Right forelimb (tissue), 1 donor: ENCODE measurements at regions not wholly inside any gene's neighbourhood (a gene's known extent, or its start where the extent isn't known, plus 50 kb on each side); places are given as distances from the start of the nearest gene placed in this dataset.
A peak's percentile ranks its signal among the peaks of the same experiment; 100 is the strongest.
"Not testable (repeated sequence)": the region's sequence is repeated elsewhere in the genome, so short reads cannot be mapped to it uniquely, and the experiment has no call there.

ENCODE experiments used
- DNase-seq: peaks from one replicate; pipeline ENCODE4 v3.0.0-alpha.2; 2018

DNA sequence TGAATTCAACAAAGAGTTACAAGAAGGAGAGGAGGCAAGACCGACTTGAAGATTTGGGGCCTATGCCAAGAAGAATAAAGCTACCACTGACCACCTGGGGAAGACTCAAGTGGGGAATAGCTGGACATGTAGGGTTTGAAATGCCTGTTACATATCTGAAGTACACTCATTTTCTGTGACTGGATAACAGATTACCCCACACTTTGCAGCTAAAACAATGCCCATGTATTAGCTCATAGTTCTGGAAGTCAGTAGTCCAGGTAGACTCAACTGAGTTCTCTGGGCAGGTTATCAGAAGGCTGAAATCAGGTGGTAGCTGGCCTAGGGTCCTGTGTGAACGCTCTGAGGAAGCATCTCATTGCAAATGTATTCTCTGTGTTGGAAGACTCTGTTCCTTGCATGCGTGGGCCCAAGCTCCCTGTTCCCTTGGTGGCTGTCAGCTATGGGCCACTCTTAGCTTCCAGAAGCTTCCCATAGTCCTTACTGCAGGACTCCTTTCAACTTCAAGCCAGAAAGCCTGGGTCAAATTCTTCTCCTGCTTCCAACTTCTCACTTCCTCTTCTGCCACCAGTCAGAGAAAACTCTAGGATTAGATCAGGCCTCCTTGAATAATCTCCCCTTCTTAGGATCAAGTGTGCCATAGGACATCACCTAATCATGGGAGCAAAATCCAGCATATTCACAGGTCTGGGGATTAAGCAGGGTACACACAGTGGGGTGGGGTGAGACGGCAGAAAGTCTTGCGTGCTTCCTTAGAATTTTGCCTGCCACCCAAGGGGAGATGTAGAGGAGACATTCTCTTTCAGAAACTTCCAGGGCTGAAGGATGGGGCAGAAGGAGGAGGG is 187.8 kb downstream of the SHQ1 start:
- DNase-seq, result no peak

DNA sequence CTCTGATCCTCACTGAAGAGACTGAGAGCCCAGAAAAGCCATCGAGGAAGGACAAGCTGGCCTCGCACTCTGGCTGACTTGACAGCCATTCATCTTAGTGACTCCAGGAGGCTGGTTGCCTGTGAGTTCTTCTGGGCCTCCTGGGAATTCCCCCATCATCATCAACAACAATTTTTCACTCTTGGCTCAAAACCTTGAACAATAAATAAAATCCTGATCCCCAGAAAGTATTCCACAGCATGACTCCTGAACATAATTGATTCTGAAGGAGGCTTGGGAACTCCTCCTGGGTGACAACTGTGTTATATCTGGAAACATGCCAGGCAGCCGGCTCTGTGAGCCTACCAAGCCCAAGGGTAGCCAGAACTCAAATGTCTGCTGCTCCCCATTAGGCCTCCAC is 188.6 kb downstream of the SHQ1 start:
- DNase-seq, result no peak

DNA sequence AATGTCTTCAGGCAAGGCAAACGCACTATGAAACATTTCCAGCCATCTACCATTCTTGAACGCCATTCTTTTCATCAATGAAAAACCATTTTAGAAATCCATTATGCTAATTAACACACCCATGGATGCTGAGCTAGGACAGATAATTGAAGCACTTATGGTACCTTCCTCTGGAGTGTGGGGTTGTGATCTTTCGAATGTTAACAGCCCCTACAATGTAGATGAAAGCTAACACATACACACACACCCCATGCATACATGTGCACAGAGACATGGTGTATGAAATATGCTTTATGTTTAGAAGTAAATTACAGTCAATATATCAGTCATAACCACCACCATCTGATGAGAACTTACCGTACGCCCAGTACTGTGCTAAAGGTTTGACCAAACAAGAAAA is 189.1 kb downstream of the SHQ1 start:
- no peak for DNase-seq

DNA sequence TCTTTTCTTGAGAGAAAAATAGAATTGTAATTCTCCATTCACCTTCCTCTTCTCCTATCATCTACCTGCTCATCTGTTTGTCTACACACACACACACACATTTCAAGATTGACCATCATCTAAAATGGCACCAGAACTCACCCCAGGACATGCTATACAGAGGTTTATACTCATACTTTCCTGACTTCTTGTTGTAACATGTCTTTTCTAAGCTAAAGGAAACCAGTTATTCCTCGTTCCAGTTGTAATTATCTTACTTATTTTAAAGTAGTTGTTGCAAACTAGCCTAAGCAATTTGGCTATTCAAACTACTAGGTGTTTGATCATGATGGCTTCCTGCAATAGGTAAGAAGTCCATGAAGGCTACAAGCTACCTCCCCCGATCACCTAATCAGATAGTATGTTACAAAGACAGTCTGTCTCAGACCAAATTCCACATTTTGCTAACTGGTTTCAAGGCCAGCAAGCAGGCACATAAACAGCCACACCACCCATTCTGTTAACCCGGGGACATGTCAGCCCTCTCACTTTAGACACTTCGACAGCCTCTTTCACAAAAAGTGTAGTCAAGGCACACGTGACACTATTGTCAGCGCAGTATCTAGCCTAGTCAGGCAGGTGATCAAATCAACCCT is 189.7 kb downstream of the SHQ1 start:
- no peak for DNase-seq

DNA sequence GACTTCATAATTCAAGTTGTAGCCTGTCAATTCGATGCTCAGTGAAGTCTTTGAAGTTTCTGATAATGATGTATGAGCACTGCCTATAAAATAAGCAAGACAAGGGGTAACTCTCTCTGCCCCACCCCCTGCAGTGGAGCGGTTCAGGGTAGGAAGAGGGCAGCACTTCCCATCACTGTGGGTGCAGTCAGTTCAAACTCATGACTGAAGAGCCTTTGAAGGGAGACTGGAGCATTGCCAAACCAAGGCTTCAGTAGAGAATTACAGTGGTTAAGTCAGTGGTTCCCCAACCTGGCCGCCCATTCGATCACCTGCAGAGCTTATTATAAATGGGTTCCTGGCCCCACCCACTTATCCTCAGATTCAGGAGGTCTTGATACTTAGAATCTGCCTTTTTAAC is 190.6 kb downstream of the SHQ1 start:
- no peak for DNase-seq

DNA sequence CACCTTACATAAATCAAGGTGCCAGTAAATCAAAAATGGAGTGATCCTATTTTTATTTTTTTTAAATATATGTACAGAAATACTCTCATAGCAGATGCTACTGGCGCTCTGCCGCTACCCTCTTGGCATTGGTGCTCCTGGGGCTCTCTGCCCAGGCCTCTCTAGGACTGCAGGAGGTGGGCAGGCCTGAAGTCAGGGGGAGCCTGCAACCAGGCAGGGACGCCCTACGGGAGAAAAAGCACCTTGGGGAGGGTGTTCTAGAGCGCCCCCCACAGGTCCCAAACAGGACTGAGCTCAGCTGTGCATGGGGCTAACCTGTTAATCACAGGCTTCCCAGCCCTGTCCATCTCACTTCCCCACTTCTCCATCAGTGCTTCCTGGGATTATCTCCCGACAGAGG is 192.5 kb downstream of the SHQ1 start:
- no peak for DNase-seq

DNA sequence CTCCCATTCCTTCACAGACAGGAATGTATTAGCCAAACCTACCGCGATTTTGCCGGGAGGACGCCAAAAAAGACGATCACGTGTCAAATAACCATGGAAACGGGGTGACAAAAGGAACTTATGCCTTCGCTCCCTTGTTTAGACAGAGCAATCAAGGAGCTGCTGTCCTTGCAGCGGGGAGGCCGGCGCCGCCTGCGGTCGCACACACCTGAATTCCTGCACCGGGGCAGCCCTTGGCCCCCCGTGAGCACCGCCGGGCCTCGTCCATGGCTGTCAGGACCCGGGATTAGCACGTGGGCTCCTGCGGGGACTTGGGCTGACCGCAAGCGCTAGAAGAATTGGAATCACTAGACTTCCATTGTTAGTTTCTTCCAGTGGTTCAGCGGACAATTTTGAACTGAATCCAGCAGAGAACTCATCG is 193.1 kb downstream of the SHQ1 start:
- DNase-seq, result peak; percentile 56

DNA sequence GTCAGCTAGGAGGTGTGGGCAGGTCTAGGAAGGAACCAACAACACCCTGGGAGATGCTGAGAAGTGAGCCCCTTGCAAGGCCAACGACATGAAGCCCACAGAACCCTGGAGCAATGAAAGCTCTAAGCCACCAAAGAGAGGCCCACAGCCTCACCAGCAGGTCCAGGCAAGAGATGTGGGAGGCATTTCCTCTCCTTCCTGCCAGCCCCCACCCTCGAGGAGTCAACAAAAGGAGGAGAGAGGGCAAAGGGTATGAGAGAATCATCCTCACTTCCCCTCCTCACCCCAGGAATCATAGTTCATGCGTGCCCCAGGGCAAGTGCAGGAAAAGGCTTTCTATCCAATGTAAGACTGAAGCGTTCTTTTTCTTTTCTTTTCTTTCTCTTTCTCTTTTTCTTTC is 195.8 kb downstream of the SHQ1 start:
- DNase-seq, result no peak

DNA sequence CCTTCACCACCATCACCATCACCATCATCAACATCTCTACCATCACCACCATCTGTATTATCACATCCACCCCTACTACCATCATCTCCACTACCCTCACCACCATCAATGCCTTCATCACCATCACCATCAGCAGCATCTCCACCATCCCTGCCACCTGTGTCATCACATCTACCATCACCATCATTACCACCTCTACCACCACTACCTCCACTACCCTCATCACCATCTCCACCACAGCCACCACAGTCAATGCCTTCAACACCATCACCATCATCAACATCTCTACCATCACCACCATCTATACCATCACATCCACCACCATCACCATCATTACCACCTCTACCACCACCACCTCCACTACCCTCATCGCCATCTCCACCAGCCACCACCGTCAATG is 196.7 kb downstream of the SHQ1 start:
- no peak for DNase-seq

DNA sequence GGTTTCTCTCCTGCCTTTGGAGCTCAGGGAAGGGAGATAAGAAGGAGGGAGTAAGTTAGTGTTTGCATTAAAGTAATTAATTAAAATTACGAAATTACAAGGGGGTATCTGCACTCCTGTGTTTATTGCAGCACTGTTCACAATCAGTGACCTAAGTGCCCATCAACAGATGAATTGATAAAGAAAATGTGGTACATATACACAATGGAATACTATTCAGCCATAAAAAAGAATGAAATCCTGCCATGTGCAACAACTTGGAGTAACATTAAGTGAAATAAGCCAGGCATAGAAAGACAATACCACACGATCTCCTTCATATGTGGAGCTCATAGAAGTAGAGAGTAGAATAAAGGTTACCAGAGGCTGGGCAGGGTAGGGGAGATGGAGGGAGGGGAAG is 202.0 kb downstream of the SHQ1 start:
- no peak for DNase-seq

DNA sequence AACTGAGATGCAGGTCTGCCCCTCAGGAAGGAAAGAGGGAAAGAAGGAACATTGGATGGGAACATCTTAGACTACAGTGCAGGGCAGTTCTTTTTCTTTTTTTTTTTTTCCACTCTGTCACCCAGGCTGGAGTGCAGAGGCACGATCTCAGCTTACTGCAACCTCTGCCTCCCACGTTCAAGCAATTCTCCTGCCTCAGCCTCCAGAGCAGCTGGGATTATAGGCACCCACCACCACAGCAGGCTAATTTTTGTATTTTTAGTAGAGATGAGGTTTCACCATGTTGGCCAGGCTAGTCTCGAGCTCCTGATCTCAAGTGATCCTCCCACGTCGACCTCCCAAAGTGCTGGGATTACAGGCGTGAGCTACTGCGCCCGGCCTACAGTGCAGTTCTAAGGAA is 204.6 kb downstream of the SHQ1 start:
- not testable (repeated sequence) for DNase-seq

DNA sequence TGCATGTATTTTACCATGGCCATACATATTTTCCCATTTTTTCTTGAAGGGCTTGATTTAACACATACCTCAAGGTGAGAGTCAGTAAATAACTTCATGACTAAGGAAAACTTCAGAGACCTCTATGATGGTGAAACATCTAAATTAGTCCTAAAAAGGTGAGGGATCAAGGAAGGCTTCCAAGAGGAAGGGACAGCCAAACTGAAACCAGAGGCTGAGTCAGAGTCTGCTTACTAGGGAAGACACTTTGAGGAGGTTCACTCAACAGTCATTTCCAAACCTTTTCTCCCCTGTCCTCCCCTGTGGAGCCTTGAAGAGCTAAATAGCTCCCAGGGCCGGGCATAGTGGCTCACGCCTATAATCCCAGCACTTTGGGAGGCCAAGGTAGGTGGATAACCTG is 206.6 kb downstream of the SHQ1 start:
- DNase-seq, result no peak

DNA sequence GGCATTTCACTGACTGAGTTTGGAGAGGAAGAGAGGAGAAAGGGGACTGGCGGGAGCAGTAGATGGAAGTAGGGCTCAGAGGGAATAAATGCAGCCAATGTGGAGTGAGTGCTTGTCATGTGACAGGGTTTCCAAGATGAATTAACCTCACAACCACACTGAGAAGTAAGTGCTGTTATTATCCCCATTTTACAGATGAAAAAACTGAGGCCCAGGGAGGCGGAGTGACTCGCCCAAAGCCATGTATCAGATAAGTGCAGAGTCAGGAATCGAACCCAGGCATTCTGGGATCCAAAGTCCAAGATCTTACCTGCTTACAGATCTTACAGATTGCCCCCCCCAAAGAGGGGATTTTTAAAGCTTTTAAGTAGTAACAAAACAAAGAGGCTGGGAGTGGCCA is 207.2 kb downstream of the SHQ1 start:
- no peak for DNase-seq

DNA sequence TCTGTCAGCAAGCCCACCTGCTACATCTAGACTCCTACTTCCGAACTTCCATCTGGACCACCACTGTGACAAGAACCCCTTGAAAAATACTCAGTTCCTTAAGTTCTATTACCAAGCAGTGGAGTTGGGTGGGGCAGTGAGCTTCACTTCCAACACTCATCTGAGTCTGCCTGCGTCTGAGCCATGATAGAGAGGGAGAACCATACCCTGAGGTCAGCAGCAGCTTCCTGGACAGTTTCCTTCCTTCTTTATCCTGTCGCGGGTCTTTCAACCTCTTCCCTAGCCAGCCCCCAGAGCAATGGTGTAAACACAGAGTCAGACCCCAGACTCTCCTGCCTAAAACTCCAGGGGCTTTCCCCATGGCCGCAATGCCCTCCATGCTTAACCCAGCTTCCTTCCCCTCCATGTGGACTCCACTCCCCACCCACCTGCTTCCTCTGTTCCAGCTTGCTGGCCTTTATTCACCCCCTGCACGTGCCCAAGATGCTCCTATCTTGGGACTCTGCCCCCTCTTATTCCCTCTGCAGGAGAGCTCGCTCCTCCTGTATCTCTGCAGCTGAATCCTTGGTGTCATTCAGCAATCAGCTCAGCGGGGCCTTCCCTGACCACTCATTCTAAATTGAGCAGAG is 211.2 kb downstream of the SHQ1 start:
- no peak for DNase-seq

DNA sequence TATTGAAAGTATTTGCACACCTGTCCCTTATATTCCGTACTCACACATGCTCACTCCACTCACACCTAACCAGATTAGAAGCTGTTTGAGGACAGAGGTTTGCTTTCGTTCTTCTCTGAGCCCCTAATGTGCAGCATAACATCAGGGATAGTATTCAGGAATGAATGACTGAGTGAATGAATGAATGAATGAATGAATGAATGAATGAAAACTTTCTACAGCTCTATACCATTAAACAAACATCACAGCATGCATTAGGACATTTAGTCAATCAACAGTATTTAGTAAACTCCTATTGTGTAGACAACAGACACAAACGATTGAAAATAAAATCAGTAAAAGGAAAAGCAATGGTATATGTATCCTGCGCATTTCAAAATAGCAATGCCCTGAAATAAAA is 212.7 kb downstream of the SHQ1 start:
- no peak for DNase-seq

DNA sequence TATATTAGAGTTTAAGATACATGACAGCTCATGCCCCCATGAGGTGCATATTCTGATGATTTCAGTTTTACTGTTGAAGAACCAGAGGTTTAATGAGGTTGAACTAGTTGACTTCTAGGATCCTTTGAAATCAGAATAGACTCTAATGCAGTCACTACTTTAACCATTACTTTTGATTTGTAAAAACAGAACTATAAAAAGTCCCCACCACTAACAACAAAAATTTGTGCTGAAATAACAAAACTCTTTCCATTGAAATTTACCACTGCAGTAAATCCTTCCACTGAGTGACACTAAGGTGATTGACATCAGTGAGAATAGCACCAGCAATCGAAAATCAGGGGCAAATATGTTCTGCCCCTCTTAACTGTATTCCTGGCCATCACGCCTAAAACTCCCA is 214.1 kb downstream of the SHQ1 start:
- no peak for DNase-seq

DNA sequence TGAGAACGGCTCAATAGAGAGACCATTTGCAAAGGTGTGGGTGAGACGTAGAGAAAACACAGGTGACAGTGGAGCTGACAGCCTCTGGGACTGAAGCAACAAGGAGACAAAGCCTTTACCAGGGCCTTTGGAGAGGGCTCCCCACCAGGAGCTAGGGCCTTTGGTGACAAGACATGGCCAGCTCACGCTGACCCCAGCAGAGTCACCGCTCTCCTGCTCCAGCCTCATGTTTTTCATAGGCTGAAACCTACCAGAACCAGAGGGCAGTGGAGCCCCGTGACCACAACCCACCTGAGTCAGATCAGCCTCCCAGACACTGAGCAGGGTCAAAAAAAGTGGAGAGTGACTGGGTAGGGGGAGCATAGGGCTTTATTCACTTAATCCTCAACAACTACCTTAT is 214.7 kb downstream of the SHQ1 start:
- DNase-seq, result no peak

DNA sequence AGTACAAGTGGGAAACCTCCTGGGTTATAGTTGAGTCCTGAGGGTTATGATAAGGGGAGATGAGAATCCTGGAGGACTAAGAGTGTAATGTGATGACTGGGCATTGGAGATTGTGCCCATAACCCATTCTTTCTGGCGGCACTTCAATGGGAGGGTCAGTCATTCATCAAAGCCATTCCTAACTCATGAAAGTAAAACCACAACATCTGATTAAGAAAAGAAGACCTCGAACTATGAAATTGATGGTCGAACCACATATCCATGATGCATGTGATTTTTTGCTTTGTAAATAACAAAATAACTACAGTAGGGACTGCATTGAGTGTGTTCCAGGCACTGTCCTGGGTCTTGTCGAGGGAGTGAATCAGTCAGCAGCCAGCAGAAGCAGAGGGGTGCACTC is 215.1 kb downstream of the SHQ1 start:
- DNase-seq, result no peak

DNA sequence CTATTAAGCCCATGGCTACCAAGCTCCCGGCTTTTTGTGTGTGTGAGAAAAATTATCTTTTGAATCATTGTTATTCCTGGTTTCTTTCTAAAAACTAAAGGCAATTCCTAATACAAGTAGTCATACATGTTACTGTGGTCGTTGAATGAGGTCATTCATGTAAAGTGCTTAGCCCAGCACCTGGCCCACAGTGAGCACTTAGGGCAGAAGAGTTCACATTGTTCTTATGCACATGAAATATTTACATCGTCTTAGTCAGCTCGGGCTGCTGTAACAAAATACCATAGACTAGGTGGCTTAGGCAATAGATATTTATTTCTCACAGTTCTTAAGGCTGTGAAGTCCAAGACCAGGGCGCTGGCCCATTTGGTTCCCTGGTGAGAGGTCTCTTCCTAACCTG is 216.1 kb downstream of the SHQ1 start:
- DNase-seq, result no peak

DNA sequence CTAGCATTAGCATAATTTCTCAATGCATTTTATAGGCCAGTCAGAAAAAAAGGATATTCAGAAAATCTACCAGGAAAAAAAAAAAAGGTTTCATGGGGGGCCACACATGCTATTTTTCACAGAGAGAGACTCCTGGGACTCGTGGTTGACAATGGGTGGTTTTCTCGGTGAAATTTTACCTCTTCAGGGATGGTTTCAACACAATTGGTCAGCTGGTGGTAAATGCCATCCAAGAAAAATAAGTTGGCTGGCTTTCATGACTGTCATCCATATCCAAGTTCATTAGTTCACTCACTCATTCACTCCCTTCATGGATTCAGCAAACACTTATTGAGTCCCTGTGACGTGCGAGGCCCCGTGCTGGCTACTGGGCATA is 217.3 kb downstream of the SHQ1 start:
- no peak for DNase-seq

DNA sequence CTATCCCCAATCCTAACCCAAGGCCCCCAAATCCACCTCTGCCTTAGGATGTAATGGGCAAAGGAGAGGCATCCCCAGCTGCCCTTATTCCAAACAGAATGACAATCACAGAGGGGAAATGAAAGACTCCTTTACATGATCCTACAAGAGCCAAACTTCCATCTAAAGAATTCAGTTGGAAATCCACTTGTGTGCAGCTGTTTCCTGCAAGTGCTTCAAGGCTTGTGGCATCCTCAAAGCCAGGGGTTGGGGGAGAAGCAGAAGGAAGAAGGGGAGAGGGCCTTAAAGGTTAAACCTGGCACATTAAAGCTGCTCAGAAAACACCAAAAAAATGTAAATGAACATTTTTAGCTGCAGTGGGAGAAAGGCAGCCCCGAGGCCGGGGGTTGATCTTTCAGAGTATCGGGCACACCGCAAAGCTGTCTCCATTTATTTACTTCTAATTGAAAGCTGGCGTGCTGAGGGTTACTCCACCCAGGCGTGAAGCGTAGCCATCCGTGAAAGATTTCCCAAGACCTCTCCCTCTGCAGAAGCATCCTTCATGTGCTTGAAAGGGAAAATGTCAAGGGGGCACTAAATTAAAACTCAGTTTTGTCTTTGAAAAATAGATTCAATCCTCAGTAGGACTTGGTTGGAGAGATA is 217.8 kb downstream of the SHQ1 start:
- no peak for DNase-seq

DNA sequence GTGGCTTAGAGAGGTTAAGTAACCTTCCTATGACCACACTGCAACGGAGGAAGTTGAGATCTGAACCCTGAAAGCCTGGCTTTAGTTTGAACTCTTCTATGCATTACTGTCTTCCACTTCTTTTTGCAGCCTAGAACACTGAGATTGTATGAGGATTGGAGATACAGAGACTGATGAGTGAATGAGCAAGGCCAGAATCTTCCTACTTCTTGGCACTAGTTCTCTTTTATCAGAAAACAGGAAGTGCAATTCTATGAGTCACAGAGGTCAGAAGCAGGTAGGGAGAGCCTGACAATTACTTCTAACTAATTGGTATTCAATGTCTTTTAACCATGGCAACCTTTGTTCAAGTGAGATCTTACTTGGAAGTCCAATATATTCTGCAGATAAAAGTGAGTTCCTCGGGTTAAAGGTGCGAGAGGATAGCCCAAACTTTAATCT is 219.0 kb downstream of the SHQ1 start:
- no peak for DNase-seq

DNA sequence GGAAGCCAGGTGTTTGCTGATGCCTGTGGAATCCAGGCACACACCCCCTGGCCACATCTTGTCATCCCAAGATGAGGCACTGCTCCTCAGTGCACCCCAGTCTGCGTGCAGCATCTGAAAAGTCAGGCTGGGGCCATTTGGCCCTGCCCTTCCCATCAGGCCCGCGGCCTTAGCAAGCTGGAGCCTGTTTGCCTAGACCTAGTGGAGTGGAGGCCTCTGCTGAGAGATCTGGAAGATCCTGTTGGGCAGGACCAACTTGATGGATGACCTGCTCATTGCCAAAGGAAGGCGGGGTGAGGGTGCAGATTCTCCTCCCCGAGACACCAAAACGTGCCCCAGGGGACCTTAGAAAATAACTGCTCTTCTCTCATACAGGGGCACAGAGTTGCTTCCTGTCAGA is 220.2 kb downstream of the SHQ1 start:
- no peak for DNase-seq

DNA sequence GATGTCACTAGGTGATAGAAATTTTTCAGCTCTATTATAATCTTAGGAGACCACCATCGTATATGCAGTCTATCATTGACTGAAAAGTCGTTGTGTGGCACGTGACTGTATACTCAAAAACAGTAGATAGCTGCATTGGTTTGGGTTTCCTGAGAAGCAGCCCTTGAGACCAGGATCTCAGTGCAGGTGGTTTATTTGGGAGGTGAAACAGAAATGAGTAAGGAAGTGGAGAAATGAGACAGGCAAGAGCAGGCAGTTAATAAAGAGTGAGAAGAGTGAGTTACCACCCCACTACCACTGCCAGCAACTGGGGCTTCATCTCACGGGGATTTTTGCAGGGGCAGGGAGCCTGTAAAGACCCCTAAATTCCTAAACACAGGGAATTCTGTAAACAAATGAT is 221.0 kb downstream of the SHQ1 start:
- no peak for DNase-seq
